Right lobe of liver (tissue), 6 donors: ENCODE measurements at regions not wholly inside any gene's neighbourhood (a gene's known extent, or its start where the extent isn't known, plus 50 kb on each side); places are given as distances from the start of the nearest gene placed in this dataset.

ENCODE experiments used
- ATAC-seq, 4 donors: fragments of 200-7000 bp; cut with Tn5 transposase; one replicate each; pipeline ENCODE4 v1.9.1; 2020; ENCODE audit warnings: mild to moderate bottlenecking in 4 of 4, moderate library complexity in 4 of 4
- DNase-seq, 3 donors: peaks; one replicate each; pipeline ENCODE4 v3.0.0-alpha.2; 2020
- H3K27ac ChIP-seq, 3 donors: fragments of 200-600 bp; one replicate each; pipeline ENCODE4 v1.8.0; 2022
- H3K27me3 ChIP-seq, 2 donors: fragments of 200-600 bp; one replicate each; pipeline ENCODE4 v1.8.0; 2022
- H3K36me3 ChIP-seq, 4 donors: fragments of 200-600 bp; sonication (generic) in 1 of 4; one replicate each; pipeline versions ENCODE4 v1.5.1 to v1.8.0; 2017 to 2022; ENCODE audit warnings: control low read depth in 1 of 4
- H3K4me1 ChIP-seq, 4 donors: fragments of 200-600 bp; sonication (generic) in 1 of 4; one replicate each; pipeline versions ENCODE4 v1.5.1 to v1.8.0; 2017 to 2022; ENCODE audit warnings: control low read depth in 1 of 4
- H3K4me3 ChIP-seq, 3 donors: fragments of 200-600 bp; one replicate each; pipeline ENCODE4 v1.8.0; 2022
- H3K9me3 ChIP-seq, 4 donors: fragments of 200-600 bp; sonication (generic) in 1 of 4; one replicate each; pipeline versions ENCODE4 v1.5.1 to v1.8.0; 2017 to 2022; ENCODE audit warnings: control low read depth in 1 of 4
- POLR2A ChIP-seq: fragments of 450-650 bp; IDR thresholded peaks from one replicate; pipeline ENCODE4 v1.6.1; 2017; ENCODE audit warnings: antibody characterized with exemption, mild to moderate bottlenecking
- WGBS: methylation state at CpG from one replicate; pipeline ENCODE4 v1.1.6; 2018; ENCODE audit warnings: low coverage, low lambda C conversion rate; ENCODE audit not compliant: insufficient coverage; ENCODE audit errors: missing lambda C conversion rate; 5-methylcytosine and 5-hydroxymethylcytosine counted together
- intact Hi-C, 2 donors: fragments of 100-400 bp; cut with DNase I; formaldehyde crosslinking; loops; one replicate each; pipeline versions ENCODE4 v1.11.2 to v1.14.1; 2022
- TF ChIP-seq, protein P1 (sequence below), 4 donors: fragments of 200-600 bp in 3 of 4; fragments of 450-650 bp in 1 of 4; IDR thresholded peaks; one replicate each; pipeline versions ENCODE4 v1.5.1 to v1.8.0; 2016 to 2022; ENCODE audit warnings: antibody characterized with exemption in 4 of 4, mild to moderate bottlenecking in 2 of 4
- donor health status: DM: no; HTN: yes; CAD: no.
- donor health status: DM: no; HTN: no; CAD: no.
- donor health status: DM: no; HTN: no; CAD: no.
- donor health status: DM: no; HTN: yes; CAD: no.
- donor health status: DM: no; HTN: yes; CAD: no.

DNA sequence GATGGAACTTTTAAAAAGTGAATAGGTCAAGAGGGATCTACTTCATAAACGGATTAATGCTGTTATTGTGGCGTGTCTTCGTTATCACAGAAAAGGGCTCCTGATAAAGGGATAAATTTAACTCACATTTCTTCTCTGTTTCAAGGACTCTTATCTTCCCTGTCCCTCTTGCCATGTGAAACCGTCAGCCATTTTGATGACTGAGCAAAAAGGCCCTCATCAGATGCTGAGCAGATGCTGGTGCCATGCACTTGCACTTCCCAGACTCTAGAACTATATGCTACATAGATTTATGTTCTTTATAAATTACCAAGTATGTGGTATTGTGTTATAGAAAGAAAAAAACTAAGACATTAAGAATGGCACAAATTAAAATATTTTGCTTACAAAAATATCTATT lies 1011.8 kb upstream of the GBE1 start:
- Histone ChIP-seq H3K36me3 (no peaks in the 10 kb centered on the region), H3K27me3 (no peaks in the 10 kb centered on the region), H3K27ac (no peak overlapping the region), H3K9me3 (no peaks in the 10 kb centered on the region), H3K4me3 (no peak overlapping the region), H3K4me1 (no peaks in the 10 kb centered on the region)
- TF ChIP-seq, protein P1, sequence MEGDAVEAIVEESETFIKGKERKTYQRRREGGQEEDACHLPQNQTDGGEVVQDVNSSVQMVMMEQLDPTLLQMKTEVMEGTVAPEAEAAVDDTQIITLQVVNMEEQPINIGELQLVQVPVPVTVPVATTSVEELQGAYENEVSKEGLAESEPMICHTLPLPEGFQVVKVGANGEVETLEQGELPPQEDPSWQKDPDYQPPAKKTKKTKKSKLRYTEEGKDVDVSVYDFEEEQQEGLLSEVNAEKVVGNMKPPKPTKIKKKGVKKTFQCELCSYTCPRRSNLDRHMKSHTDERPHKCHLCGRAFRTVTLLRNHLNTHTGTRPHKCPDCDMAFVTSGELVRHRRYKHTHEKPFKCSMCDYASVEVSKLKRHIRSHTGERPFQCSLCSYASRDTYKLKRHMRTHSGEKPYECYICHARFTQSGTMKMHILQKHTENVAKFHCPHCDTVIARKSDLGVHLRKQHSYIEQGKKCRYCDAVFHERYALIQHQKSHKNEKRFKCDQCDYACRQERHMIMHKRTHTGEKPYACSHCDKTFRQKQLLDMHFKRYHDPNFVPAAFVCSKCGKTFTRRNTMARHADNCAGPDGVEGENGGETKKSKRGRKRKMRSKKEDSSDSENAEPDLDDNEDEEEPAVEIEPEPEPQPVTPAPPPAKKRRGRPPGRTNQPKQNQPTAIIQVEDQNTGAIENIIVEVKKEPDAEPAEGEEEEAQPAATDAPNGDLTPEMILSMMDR (IDR thresholded peaks at IDR 0.05), result no peak
- no peak for TF ChIP-seq POLR2A
- no peak for DNase-seq
- no peak for ATAC-seq
- intact Hi-C loops, result no loop called here
- 52% methylated on average over 4 of the region's 4 CpGs for WGBS

DNA sequence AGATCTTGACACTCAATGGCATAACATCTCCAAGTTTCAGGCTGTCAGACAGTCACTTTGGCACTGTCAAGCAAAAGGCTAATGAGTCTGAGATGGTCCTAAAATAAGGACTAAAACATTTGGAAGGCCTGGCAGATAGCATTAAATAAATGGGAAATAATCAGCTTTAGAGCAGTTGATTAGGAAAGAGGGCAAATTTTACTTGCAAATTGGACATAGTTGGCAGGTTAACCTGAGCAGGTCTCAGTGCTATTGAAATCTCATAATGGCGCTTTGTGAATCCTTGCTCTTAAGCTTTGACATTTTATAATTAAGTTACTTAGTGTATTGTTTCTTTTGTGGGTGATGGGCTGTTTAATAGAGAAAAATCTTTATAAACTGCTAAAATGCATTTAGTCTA lies 1003.1 kb upstream of the GBE1 start:
- Histone ChIP-seq H3K4me3 (no peak overlapping the region), H3K9me3 (no peaks in the 10 kb centered on the region), H3K27me3 (no peaks in the 10 kb centered on the region), H3K27ac (no peak overlapping the region), H3K36me3 (no peaks in the 10 kb centered on the region), H3K4me1 (no peaks in the 10 kb centered on the region)
- intact Hi-C loops, result no loop called here
- ATAC-seq (no peak), DNase-seq (no peak)
- no peak for TF ChIP-seq POLR2A
- TF ChIP-seq, protein P1 (IDR thresholded peaks at IDR 0.05), result no peak
- 100% methylated on average over 1 of the region's 1 CpG for WGBS

DNA sequence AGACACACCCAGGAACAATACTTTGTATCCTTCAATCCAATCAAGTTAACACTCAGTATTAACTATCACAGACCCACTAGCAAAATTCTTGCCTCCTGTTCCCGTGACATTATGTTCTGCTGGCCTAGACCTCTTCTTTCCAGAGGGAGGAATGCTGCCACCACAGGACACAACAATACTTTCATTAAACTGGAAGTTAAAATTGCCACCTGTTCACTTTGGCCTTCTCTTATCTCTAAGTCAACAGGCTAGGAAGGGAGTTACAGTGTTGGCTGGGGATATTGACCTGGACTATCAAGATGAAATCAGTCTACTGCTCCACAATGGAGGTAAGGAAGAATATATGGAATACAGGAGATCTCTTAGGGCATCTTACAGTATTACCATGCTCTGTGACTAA lies 1000.4 kb upstream of the GBE1 start:
- WGBS, result 67% methylated on average over 1 of the region's 1 CpG
- intact Hi-C loops, result no loop called here
- DNase-seq (no peak), ATAC-seq (no peak)
- Histone ChIP-seq H3K9me3 (no peaks in the 10 kb centered on the region), H3K4me1 (no peaks in the 10 kb centered on the region), H3K4me3 (no peak overlapping the region), H3K27me3 (no peaks in the 10 kb centered on the region), H3K27ac (no peak overlapping the region), H3K36me3 (no peaks in the 10 kb centered on the region)
- TF ChIP-seq, protein P1 (IDR thresholded peaks at IDR 0.05), result no peak
- TF ChIP-seq POLR2A, result no peak

DNA sequence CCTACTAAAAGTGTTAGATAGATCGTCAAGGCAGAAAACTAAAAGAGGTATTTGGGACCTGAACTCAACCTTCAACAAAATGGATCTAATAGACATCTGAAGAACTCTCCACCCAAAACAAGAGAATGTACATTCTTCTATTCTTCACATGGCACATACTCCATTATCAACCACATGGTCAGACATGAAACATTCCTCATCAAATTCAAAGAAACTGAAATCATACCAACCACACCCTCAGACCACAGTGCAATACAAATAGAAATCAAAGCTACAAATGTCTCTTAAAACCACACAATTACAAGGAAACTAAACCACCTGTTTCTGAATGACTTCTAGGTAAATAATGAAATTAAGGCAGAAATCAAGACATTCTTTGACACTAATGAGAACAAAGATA lies 984.1 kb upstream of the GBE1 start:
- Histone ChIP-seq H3K27ac (no peak overlapping the region), H3K9me3 (no peaks in the 10 kb centered on the region), H3K36me3 (no peaks in the 10 kb centered on the region), H3K4me1 (no peaks in the 10 kb centered on the region), H3K4me3 (no peak overlapping the region), H3K27me3 (no peaks in the 10 kb centered on the region)
- WGBS, result 19% methylated on average over 1 of the region's 1 CpG
- no peak for ATAC-seq
- intact Hi-C loops, result no loop called here
- TF ChIP-seq, protein P1 (IDR thresholded peaks at IDR 0.05), result no peak
- no peak for TF ChIP-seq POLR2A
- DNase-seq, result no peak

DNA sequence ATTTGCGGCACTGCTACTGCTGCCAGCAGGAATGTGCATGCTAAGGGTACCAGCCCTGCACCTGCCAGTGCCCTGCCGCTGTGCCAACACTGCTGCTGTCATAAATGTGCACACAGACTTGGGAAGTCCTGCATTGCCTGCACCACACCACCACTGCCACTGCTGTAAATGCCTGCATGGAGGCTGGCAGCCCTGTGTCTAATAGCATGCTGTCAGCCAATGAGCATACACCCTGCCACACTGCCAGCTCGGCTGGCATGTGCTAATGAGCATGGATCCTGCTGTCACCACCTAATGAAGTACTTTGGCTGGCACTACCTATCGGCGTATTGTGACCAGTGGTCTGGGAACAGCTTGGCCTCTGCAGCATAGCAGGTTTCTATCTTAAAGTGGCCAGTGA lies 981.8 kb upstream of the GBE1 start:
- Histone ChIP-seq H3K27ac (no peak overlapping the region), H3K9me3 (no peaks in the 10 kb centered on the region), H3K27me3 (no peaks in the 10 kb centered on the region), H3K36me3 (no peaks in the 10 kb centered on the region), H3K4me1 (no peaks in the 10 kb centered on the region), H3K4me3 (no peak overlapping the region)
- DNase-seq (no peak), ATAC-seq (no peak)
- intact Hi-C loops, result no loop called here
- WGBS, result 84% methylated on average over 4 of the region's 5 CpGs
- TF ChIP-seq, protein P1 (IDR thresholded peaks at IDR 0.05), result no peak
- TF ChIP-seq POLR2A, result no peak
